Panc1 (cell line): ENCODE measurements at regions not wholly inside any gene's neighbourhood (a gene's known extent, or its start where the extent isn't known, plus 50 kb on each side); places are given as distances from the start of the nearest gene placed in this dataset.

Experiments used
- CTCF ChIP-seq: fragments of 450-650 bp; IDR thresholded peaks from 2 replicates; pipeline ENCODE4 v1.5.1; 2017; ENCODE audit warnings: mild to moderate bottlenecking
- POLR2AphosphoS5 ChIP-seq: IDR thresholded peaks from 2 replicates; pipeline ENCODE4 v1.6.1; 2012; ENCODE audit warnings: mild to moderate bottlenecking, low read depth, low read length, moderate library complexity
- TCF7L2 ChIP-seq: IDR thresholded peaks from 2 replicates; pipeline ENCODE4 v1.6.1; 2011; ENCODE audit warnings: mild to moderate bottlenecking, low read depth, low read length, inconsistent platforms

GRCh38 chr2:118687698-118688097, 159.8 kb downstream of the EN1 start:
- no peak for TF ChIP-seq POLR2AphosphoS5
- no peak for TF ChIP-seq CTCF
- TF ChIP-seq TCF7L2 = no peak
